Mesenchymal stem cell (in vitro differentiated cells and primary cell): ENCODE measurements at regions not wholly inside any gene's neighbourhood (a gene's known extent, or its start where the extent isn't known, plus 50 kb on each side); places are given as distances from the start of the nearest gene placed in this dataset.

Experiments used
- DNase-seq: peaks from one replicate; pipeline ENCODE4 v3.0.0-alpha.2; 2013
- H2AFZ ChIP-seq: one replicate; pipeline ENCODE4 v1.6.1; 2013; ENCODE audit warnings: low read depth, mild to moderate bottlenecking, control low read depth, inconsistent platforms, low read length, moderate library complexity
- H2AK5ac ChIP-seq: 2 replicates; pipeline ENCODE4 v1.6.1; 2013; ENCODE audit warnings: low read length, moderate library complexity, mild to moderate bottlenecking, inconsistent platforms; ENCODE audit not compliant: severe bottlenecking
- H2BK120ac ChIP-seq: one replicate; pipeline ENCODE4 v1.6.1; 2013; ENCODE audit warnings: low read depth, mild to moderate bottlenecking, inconsistent platforms, low read length, moderate library complexity
- H2BK12ac ChIP-seq, 2 experiments: one replicate each; pipeline ENCODE4 v1.6.1; 2013; ENCODE audit warnings: inconsistent platforms in 2 of 2, low read length in 2 of 2, mild to moderate bottlenecking in 2 of 2, moderate library complexity in 2 of 2, control low read depth in 1 of 2
- H2BK15ac ChIP-seq: one replicate; pipeline ENCODE4 v1.6.1; 2013; ENCODE audit warnings: mild to moderate bottlenecking, low read depth, inconsistent platforms; ENCODE audit not compliant: poor library complexity, severe bottlenecking
- H2BK5ac ChIP-seq: 2 replicates; pipeline ENCODE4 v1.6.1; 2013; ENCODE audit warnings: low read depth, mild to moderate bottlenecking, low read length, control low read depth, inconsistent platforms; ENCODE audit not compliant: poor library complexity, severe bottlenecking
- H3K14ac ChIP-seq, 2 experiments: one replicate each; pipeline ENCODE4 v1.6.1; 2013; ENCODE audit warnings: inconsistent platforms in 2 of 2, low read length in 2 of 2, control low read depth in 1 of 2, mild to moderate bottlenecking in 1 of 2, moderate library complexity in 1 of 2
- H3K18ac ChIP-seq, 2 experiments: one replicate each; pipeline ENCODE4 v1.6.1; 2013; ENCODE audit warnings: inconsistent platforms in 2 of 2, low read length in 2 of 2, control low read depth in 1 of 2, low read depth in 1 of 2, mild to moderate bottlenecking in 1 of 2
- H3K23ac ChIP-seq, 2 experiments: one replicate each; pipeline ENCODE4 v1.6.1; 2013; ENCODE audit warnings: inconsistent platforms in 2 of 2, low read length in 2 of 2, mild to moderate bottlenecking in 2 of 2, moderate library complexity in 2 of 2, control low read depth in 1 of 2
- H3K27ac ChIP-seq: 2 replicates; pipeline ENCODE4 v1.5.1; 2013; ENCODE audit warnings: mild to moderate bottlenecking, moderate library complexity, low read length, control low read depth, inconsistent platforms; ENCODE audit not compliant: poor library complexity, severe bottlenecking
- H3K27me3 ChIP-seq, 2 experiments: 2 replicates each; pipeline versions ENCODE4 v1.6.1 to v1.7.0; 2013; ENCODE audit warnings: low read length in 2 of 2, mild to moderate bottlenecking in 2 of 2, moderate library complexity in 2 of 2, control low read depth in 1 of 2, inconsistent platforms in 1 of 2; ENCODE audit not compliant: control insufficient read depth in 1 of 2, insufficient read depth in 1 of 2
- H3K36me3 ChIP-seq, 2 experiments: 2 replicates each; pipeline versions ENCODE4 v1.6.1 to v1.7.0; 2013; ENCODE audit warnings: low read length in 2 of 2, control low read depth in 1 of 2, inconsistent platforms in 1 of 2, low read depth in 1 of 2, mild to moderate bottlenecking in 1 of 2; ENCODE audit not compliant: insufficient read depth in 2 of 2, control insufficient read depth in 1 of 2
- H3K4ac ChIP-seq, 2 experiments: one replicate each; pipeline ENCODE4 v1.6.1; 2013; ENCODE audit warnings: inconsistent platforms in 2 of 2, low read length in 2 of 2, mild to moderate bottlenecking in 2 of 2, moderate library complexity in 2 of 2, control low read depth in 1 of 2, low read depth in 1 of 2
- H3K4me1 ChIP-seq: 2 replicates; pipeline ENCODE4 v1.6.1; 2013; ENCODE audit warnings: low read depth, low read length, control low read depth; ENCODE audit not compliant: control insufficient read depth, insufficient read depth
- H3K4me2 ChIP-seq: 2 replicates; pipeline ENCODE4 v1.6.1; 2013; ENCODE audit warnings: low read length, mild to moderate bottlenecking, inconsistent platforms; ENCODE audit not compliant: poor library complexity, severe bottlenecking
- H3K4me3 ChIP-seq, 2 experiments: 2 replicates each; pipeline versions ENCODE4 v1.5.1 to v1.7.0; 2013; ENCODE audit warnings: low read length in 2 of 2, mild to moderate bottlenecking in 2 of 2, control low read depth in 1 of 2, low read depth in 1 of 2; ENCODE audit not compliant: insufficient read depth in 1 of 2
- H3K79me1 ChIP-seq: replicated peaks from 2 replicates; pipeline ENCODE4 v1.6.1; 2013; ENCODE audit warnings: mild to moderate bottlenecking, control low read depth, low read length, inconsistent platforms; ENCODE audit not compliant: poor library complexity, severe bottlenecking
- H3K9ac ChIP-seq: 2 replicates; pipeline ENCODE4 v1.7.0; 2013; ENCODE audit warnings: mild to moderate bottlenecking, low read length, moderate library complexity
- H3K9me3 ChIP-seq: 2 replicates; pipeline ENCODE4 v1.7.0; 2013; ENCODE audit warnings: mild to moderate bottlenecking, low read length; ENCODE audit not compliant: control insufficient read depth
- H4K8ac ChIP-seq: one replicate; pipeline ENCODE4 v1.6.1; 2013; ENCODE audit warnings: inconsistent platforms, mild to moderate bottlenecking, low read length, moderate library complexity
- H4K91ac ChIP-seq: one replicate; pipeline ENCODE4 v1.6.1; 2013; ENCODE audit warnings: mild to moderate bottlenecking, low read length, inconsistent platforms
- WGBS: methylation state at CpG from one replicate; pipeline ENCODE4 v1.1.7; 2013; ENCODE audit warnings: mixed read lengths; 5-methylcytosine and 5-hydroxymethylcytosine counted together

GRCh38 chr13:46489586-46490023 is 63.4 kb upstream of the LRCH1 start:
- Histone ChIP-seq H2BK12ac (no peak overlapping the region), H2AFZ (no peak overlapping the region), H3K14ac (peak overlapping the region in 1 of 2 experiments; percentile 77), H3K9ac (peak overlapping the region; percentile 80), H4K8ac (no peak overlapping the region), H2BK15ac (no peak overlapping the region), H3K18ac (peak overlapping the region in 1 of 2 experiments; percentile 43), H3K4me3 (peak overlapping the region in 1 of 2 experiments; percentile 51), H3K27ac (peak overlapping the region; percentile 47), H3K4me2 (peak overlapping the region; percentile 65), H3K23ac (no peak overlapping the region), H3K4me1 (peaks cover 7% of the 10 kb centered on the region), H2BK5ac (no peak overlapping the region), H3K36me3 (no peaks in the 10 kb centered on the region), H3K79me1 (no peaks in the 10 kb centered on the region), H3K9me3 (peaks cover 29% of the 10 kb centered on the region), H2AK5ac (peak overlapping the region; percentile 78), H3K4ac (no peak overlapping the region), H3K27me3 (no peaks in the 10 kb centered on the region), H4K91ac (no peak overlapping the region), H2BK120ac (no peak overlapping the region)
- 86% methylated on average over 5 of the region's 5 CpGs for WGBS
- DNase-seq, result no peak

- no peak for DNase-seq
Measured at GRCh38 chr13:46487748-46488147, 65.2 kb upstream of the LRCH1 start.

GRCh38 chr13:46486270-46486669 is 66.7 kb upstream of the LRCH1 start:
- no peak overlapping the region for H2BK12ac ChIP-seq
- H2AK5ac ChIP-seq, result no peak overlapping the region
- 48% methylated on average over 4 of the region's 6 CpGs for WGBS
- no peak overlapping the region for H3K14ac ChIP-seq
- H4K91ac ChIP-seq, result no peak overlapping the region
- no peak overlapping the region for H3K4me2 ChIP-seq
- H3K36me3 ChIP-seq, result no peaks in the 10 kb centered on the region
- H3K9me3 ChIP-seq, result peaks cover 61% of the 10 kb centered on the region
- no peak overlapping the region for H3K4ac ChIP-seq
- no peak overlapping the region for H3K27ac ChIP-seq
- no peak overlapping the region for H3K18ac ChIP-seq
- no peak overlapping the region for H4K8ac ChIP-seq
- no peak overlapping the region for H3K23ac ChIP-seq
- peak overlapping the region in 1 of 2 experiments; percentile 25 for H3K4me3 ChIP-seq
- H2BK5ac ChIP-seq, result no peak overlapping the region
- no peaks in the 10 kb centered on the region for H3K27me3 ChIP-seq
- no peaks in the 10 kb centered on the region for H3K79me1 ChIP-seq
- no peak overlapping the region for H2BK15ac ChIP-seq
- H2BK120ac ChIP-seq, result no peak overlapping the region
- no peak overlapping the region for H3K9ac ChIP-seq
- peaks cover 6% of the 10 kb centered on the region for H3K4me1 ChIP-seq
- DNase-seq, result no peak
- no peak overlapping the region for H2AFZ ChIP-seq

More at GRCh38 chr13:46487748-46488147, 65.2 kb upstream of the LRCH1 start:
- no peak overlapping the region for H3K4ac ChIP-seq
- H4K91ac ChIP-seq, result no peak overlapping the region
- H3K27me3 ChIP-seq, result no peaks in the 10 kb centered on the region
- peaks cover 6% of the 10 kb centered on the region for H3K4me1 ChIP-seq
- no peaks in the 10 kb centered on the region for H3K36me3 ChIP-seq
- H3K14ac ChIP-seq, result no peak overlapping the region
- no peak overlapping the region for H2BK120ac ChIP-seq
- H3K4me3 ChIP-seq, result no peak overlapping the region
- no peak overlapping the region for H3K4me2 ChIP-seq
- WGBS, result no CpG with 5 or more reads among the region's 1 CpG
- H3K18ac ChIP-seq, result no peak overlapping the region
- no peak overlapping the region for H3K27ac ChIP-seq
- H2BK15ac ChIP-seq, result no peak overlapping the region
- H2AK5ac ChIP-seq, result no peak overlapping the region
- H4K8ac ChIP-seq, result no peak overlapping the region
- peaks cover 46% of the 10 kb centered on the region for H3K9me3 ChIP-seq
- no peak overlapping the region for H2AFZ ChIP-seq
- no peak overlapping the region for H3K23ac ChIP-seq
- no peaks in the 10 kb centered on the region for H3K79me1 ChIP-seq
- H2BK5ac ChIP-seq, result no peak overlapping the region
- H3K9ac ChIP-seq, result no peak overlapping the region
- H2BK12ac ChIP-seq, result no peak overlapping the region

DNA sequence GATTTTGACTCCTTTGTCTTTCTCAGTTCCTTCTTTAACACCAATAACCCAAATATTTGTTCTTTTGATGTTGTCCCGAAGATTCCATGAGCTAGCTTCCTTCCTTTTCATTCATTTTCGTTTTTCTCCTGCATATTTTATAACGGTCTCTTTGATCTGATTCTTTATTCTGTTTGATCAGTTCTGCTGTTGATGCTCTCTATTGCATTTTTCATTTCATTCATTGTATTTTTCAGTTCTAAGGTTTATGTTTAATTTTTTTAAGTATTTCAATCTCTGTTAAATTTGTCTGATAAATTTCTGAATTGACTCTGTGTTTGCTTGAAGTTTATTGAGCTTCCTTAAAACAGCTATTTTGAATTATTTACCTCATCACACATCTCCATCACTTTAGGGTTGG is 68.4 kb upstream of the LRCH1 start:
- H3K23ac ChIP-seq, result no peak overlapping the region
- no peak overlapping the region for H3K14ac ChIP-seq
- H3K27me3 ChIP-seq, result no peaks in the 10 kb centered on the region
- peaks cover 6% of the 10 kb centered on the region for H3K4me1 ChIP-seq
- peaks cover 61% of the 10 kb centered on the region for H3K9me3 ChIP-seq
- 95% methylated on average over 2 of the region's 3 CpGs for WGBS
- H2BK12ac ChIP-seq, result no peak overlapping the region
- H3K4me2 ChIP-seq, result no peak overlapping the region
- H3K36me3 ChIP-seq, result no peaks in the 10 kb centered on the region
- no peak overlapping the region for H3K27ac ChIP-seq
- H2BK5ac ChIP-seq, result no peak overlapping the region
- H2AK5ac ChIP-seq, result no peak overlapping the region
- no peak overlapping the region for H2BK15ac ChIP-seq
- H2BK120ac ChIP-seq, result no peak overlapping the region
- H2AFZ ChIP-seq, result no peak overlapping the region
- H3K4me3 ChIP-seq, result no peak overlapping the region
- no peak overlapping the region for H3K9ac ChIP-seq
- no peaks in the 10 kb centered on the region for H3K79me1 ChIP-seq
- DNase-seq, result no peak
- no peak overlapping the region for H4K91ac ChIP-seq
- H3K4ac ChIP-seq, result no peak overlapping the region
- H3K18ac ChIP-seq, result no peak overlapping the region
- no peak overlapping the region for H4K8ac ChIP-seq
